H1 (cell line): ENCODE measurements at regions not wholly inside any gene's neighbourhood (a gene's known extent, or its start where the extent isn't known, plus 50 kb on each side); places are given as distances from the start of the nearest gene placed in this dataset.

Source experiments
- CTCF ChIA-PET: fragments of 300-600 bp; sonication (Branson Sonifier 250); formaldehyde crosslinking; loops from one replicate; lab custom pipeline; 2021; ENCODE audit not compliant: partially characterized antibody; lab: Charles Lee
- POLR2A ChIA-PET: fragments of 300-600 bp; sonication (Branson Sonifier 250); formaldehyde crosslinking; loops from one replicate; lab custom pipeline; 2021; ENCODE audit warnings: inconsistent platforms; ENCODE audit not compliant: partially characterized antibody; lab: Charles Lee
- DNase-seq, 2 experiments: peaks; one replicate each; pipeline versions ENCODE4 v3.0.0 to v3.0.0-alpha.2; 2010 to 2022; ENCODE audit warnings: low spot score in 2 of 2, low read depth in 1 of 2, mixed read lengths in 1 of 2
- FAIRE-seq: peaks from 2 replicates; lab custom pipeline; 2011; peaks lifted over from hg19 to GRCh38; lab: Jason Lieb, UNC
- H2AFZ ChIP-seq: 2 replicates; pipeline ENCODE4 v1.8.1; 2012; ENCODE audit warnings: low read length, inconsistent platforms
- H2AK5ac ChIP-seq: 2 replicates; pipeline ENCODE4 v1.6.1; 2013; ENCODE audit warnings: low read depth, low read length
- H2BK120ac ChIP-seq: replicated peaks from 2 replicates; pipeline ENCODE3; 2013; ENCODE audit warnings: low read depth, low read length, inconsistent platforms
- H2BK12ac ChIP-seq: 2 replicates; pipeline ENCODE4 v1.6.1; 2013; ENCODE audit warnings: low read depth, low read length
- H2BK15ac ChIP-seq: 2 replicates; pipeline ENCODE4 v1.6.1; 2013; ENCODE audit warnings: low read length
- H2BK20ac ChIP-seq: 2 replicates; pipeline ENCODE4 v1.6.1; 2013; ENCODE audit warnings: low read length
- H2BK5ac ChIP-seq: 2 replicates; pipeline ENCODE4 v1.6.1; 2013; ENCODE audit warnings: low read depth, low read length
- H3K14ac ChIP-seq: 2 replicates; pipeline ENCODE4 v1.6.1; 2013; ENCODE audit warnings: inconsistent platforms; ENCODE audit not compliant: insufficient read length
- H3K18ac ChIP-seq: 2 replicates; pipeline ENCODE4 v1.6.1; 2013; ENCODE audit warnings: low read length; ENCODE audit errors: extremely low read depth
- H3K23ac ChIP-seq: 2 replicates; pipeline ENCODE4 v1.6.1; 2013; ENCODE audit warnings: inconsistent platforms; ENCODE audit not compliant: insufficient read length
- H3K23me2 ChIP-seq: 2 replicates; pipeline ENCODE4 v1.6.1; 2013; ENCODE audit warnings: low read depth, low read length
- H3K27ac ChIP-seq: 2 replicates; pipeline ENCODE4 v1.6.1; 2011; ENCODE audit warnings: low read depth, low read length, inconsistent platforms
- H3K27me3 ChIP-seq, 4 experiments: replicated peaks in 1 of 4; 1 replicate in 1 of 4; 2 replicates in 3 of 4; pipeline versions ENCODE4 v1.6.1 to v1.8.1; 2011 to 2013; ENCODE audit warnings: low read length in 3 of 4, mild to moderate bottlenecking in 3 of 4, inconsistent platforms in 2 of 4, mixed read lengths in 2 of 4, moderate library complexity in 1 of 4; ENCODE audit not compliant: control insufficient read depth in 3 of 4, insufficient read depth in 3 of 4; ENCODE audit errors: extremely low read depth in 1 of 4
- H3K36me3 ChIP-seq, 4 experiments: 2 replicates each; pipeline versions ENCODE4 v1.6.1 to v1.8.1; 2011 to 2013; ENCODE audit warnings: mild to moderate bottlenecking in 4 of 4, low read length in 3 of 4, moderate library complexity in 2 of 4, control low read depth in 1 of 4, inconsistent platforms in 1 of 4; ENCODE audit not compliant: insufficient read depth in 4 of 4, control insufficient read depth in 2 of 4
- H3K4ac ChIP-seq: replicated peaks from 2 replicates; pipeline ENCODE3; 2013; ENCODE audit warnings: low read length, low read depth, mixed read lengths, inconsistent platforms; ENCODE audit not compliant: insufficient read length
- H3K4me1 ChIP-seq, 4 experiments: replicated peaks in 1 of 4; 1 replicate in 1 of 4; 2 replicates in 3 of 4; pipeline versions ENCODE4 v1.6.1 to v1.8.1; 2011 to 2013; ENCODE audit warnings: low read length in 3 of 4, inconsistent platforms in 2 of 4, mixed read lengths in 1 of 4; ENCODE audit not compliant: insufficient read depth in 4 of 4, control insufficient read depth in 3 of 4
- H3K4me2 ChIP-seq, 2 experiments: 2 replicates each; pipeline versions ENCODE4 v1.6.1 to v1.8.1; 2011 to 2013; ENCODE audit warnings: low read depth in 2 of 2, low read length in 2 of 2, control low read depth in 1 of 2, inconsistent platforms in 1 of 2, mild to moderate bottlenecking in 1 of 2; ENCODE audit not compliant: insufficient read depth in 1 of 2
- H3K4me3 ChIP-seq, 4 experiments: fragments of 200-600, 300-600 bp in 1 of 4; sonication (generic), shearing (Covaris generic), sonication (Bioruptor Twin) in 1 of 4; 2 replicates each; pipeline versions ENCODE4 v1.5.1 to v1.8.1; 2011 to 2016; ENCODE audit warnings: low read length in 4 of 4, low read depth in 3 of 4, control low read depth in 2 of 4, inconsistent platforms in 2 of 4, mild to moderate bottlenecking in 2 of 4, mixed read lengths in 1 of 4, moderate library complexity in 1 of 4; ENCODE audit not compliant: insufficient read depth in 2 of 4; ENCODE audit errors: extremely low read depth in 1 of 4
- H3K56ac ChIP-seq: replicated peaks from 2 replicates; pipeline ENCODE3; 2013; ENCODE audit warnings: low read depth, mild to moderate bottlenecking, mixed read lengths, low read length, inconsistent platforms; ENCODE audit not compliant: insufficient read length
- H3K79me1 ChIP-seq: 2 replicates; pipeline ENCODE4 v1.6.1; 2013; ENCODE audit warnings: low read depth, low read length, control low read depth
- H3K79me2 ChIP-seq, 2 experiments: 2 replicates each; pipeline versions ENCODE4 v1.6.1 to v1.8.1; 2012 to 2013; ENCODE audit warnings: low read length in 2 of 2, mild to moderate bottlenecking in 2 of 2, inconsistent platforms in 1 of 2; ENCODE audit not compliant: insufficient read depth in 2 of 2, control insufficient read depth in 1 of 2
- H3K9ac ChIP-seq, 4 experiments: replicated peaks in 1 of 4; 1 replicate in 1 of 4; 2 replicates in 3 of 4; pipeline versions ENCODE4 v1.6.1 to v1.8.1; 2011 to 2013; ENCODE audit warnings: low read depth in 3 of 4, low read length in 3 of 4, control low read depth in 2 of 4, mild to moderate bottlenecking in 2 of 4, moderate library complexity in 2 of 4, inconsistent platforms in 1 of 4; ENCODE audit errors: extremely low read depth in 1 of 4
- H3K9me3 ChIP-seq, 2 experiments: 2 replicates each; pipeline versions ENCODE4 v1.6.1 to v1.8.1; 2012 to 2013; ENCODE audit warnings: mild to moderate bottlenecking in 2 of 2, moderate library complexity in 2 of 2, control low read depth in 1 of 2, inconsistent platforms in 1 of 2, low read depth in 1 of 2, low read length in 1 of 2, mixed read lengths in 1 of 2; ENCODE audit not compliant: insufficient read depth in 2 of 2
- H4K20me1 ChIP-seq, 2 experiments: replicated peaks in 1 of 2; 2 replicates each; pipeline versions ENCODE3 to v1.8.1; 2011 to 2013; ENCODE audit warnings: inconsistent platforms in 2 of 2, low read length in 2 of 2, mild to moderate bottlenecking in 1 of 2; ENCODE audit not compliant: insufficient read depth in 2 of 2, control insufficient read depth in 1 of 2
- H4K5ac ChIP-seq: 2 replicates; pipeline ENCODE4 v1.6.1; 2013; ENCODE audit warnings: low read length, low read depth, mixed read lengths, inconsistent platforms; ENCODE audit not compliant: insufficient read length
- H4K8ac ChIP-seq: 2 replicates; pipeline ENCODE4 v1.8.0; 2013; ENCODE audit warnings: mild to moderate bottlenecking, moderate library complexity, low read length, inconsistent platforms; ENCODE audit not compliant: insufficient read depth; ENCODE audit errors: extremely low read depth
- H4K91ac ChIP-seq: replicated peaks from 2 replicates; pipeline ENCODE3; 2013; ENCODE audit warnings: low read length, mixed read lengths, inconsistent platforms; ENCODE audit not compliant: insufficient read length
- BRCA1 ChIP-seq: IDR thresholded peaks from 2 replicates; pipeline ENCODE4 v1.6.1; 2012; ENCODE audit warnings: low read depth, low read length, improper control_type of control experiment
- CEBPB ChIP-seq: IDR thresholded peaks from 2 replicates; pipeline ENCODE4 v1.6.1; 2012; ENCODE audit warnings: low read depth, low read length
- CHD2 ChIP-seq: IDR thresholded peaks from 2 replicates; pipeline ENCODE4 v1.6.1; 2012; ENCODE audit warnings: low read length, improper control_type of control experiment
- CREB1 ChIP-seq: IDR thresholded peaks from 2 replicates; pipeline ENCODE4 v1.6.1; 2012; ENCODE audit warnings: inconsistent platforms
- EP300 ChIP-seq, 2 experiments: IDR thresholded peaks; 1 replicate in 1 of 2; 2 replicates in 1 of 2; pipeline ENCODE4 v1.6.1; 2011 to 2012; ENCODE audit warnings: low read depth in 2 of 2, low read length in 2 of 2, mild to moderate bottlenecking in 2 of 2, borderline replicate concordance in 1 of 2, inconsistent platforms in 1 of 2, moderate library complexity in 1 of 2
- FOSL1 ChIP-seq: IDR thresholded peaks from 2 replicates; pipeline ENCODE4 v1.6.1; 2011; ENCODE audit warnings: mild to moderate bottlenecking, low read depth, low read length, moderate library complexity; ENCODE audit not compliant: insufficient read depth
- HDAC6 ChIP-seq: IDR thresholded peaks from one replicate; pipeline ENCODE4 v1.7.1; 2012; ENCODE audit warnings: low read depth, mild to moderate bottlenecking, inconsistent platforms, low read length, moderate library complexity
- JUN ChIP-seq: IDR thresholded peaks from 2 replicates; pipeline ENCODE4 v1.6.1; 2011; ENCODE audit warnings: low read depth, mild to moderate bottlenecking, improper control_type of control experiment, low read length
- KDM5A ChIP-seq: fragments of 200-600 bp; IDR thresholded peaks from 2 replicates; pipeline ENCODE4 v1.7.1; 2012; ENCODE audit warnings: mild to moderate bottlenecking, low read length, inconsistent platforms, mixed read lengths
- NRF1 ChIP-seq: IDR thresholded peaks from 2 replicates; pipeline ENCODE4 v1.6.1; 2011; ENCODE audit warnings: mild to moderate bottlenecking, low read depth, low read length, improper control_type of control experiment
- POLR2A ChIP-seq, 2 experiments: IDR thresholded peaks; 1 replicate in 1 of 2; 2 replicates in 1 of 2; pipeline ENCODE4 v1.6.1; 2011; ENCODE audit warnings: low read depth in 2 of 2, low read length in 2 of 2, mild to moderate bottlenecking in 2 of 2; ENCODE audit errors: control extremely low read depth in 1 of 2
- POLR2AphosphoS5 ChIP-seq: IDR thresholded peaks from 2 replicates; pipeline ENCODE4 v1.6.1; 2011; ENCODE audit warnings: low read depth, low read length
- POU5F1 ChIP-seq: IDR thresholded peaks from 2 replicates; pipeline ENCODE4 v1.6.1; 2011; ENCODE audit warnings: low read depth, mild to moderate bottlenecking, low read length, moderate library complexity
- SIN3A ChIP-seq, 2 experiments: IDR thresholded peaks in 1 of 2; conservative IDR thresholded peaks in 1 of 2; 2 replicates each; pipeline ENCODE4 v1.6.1; 2011 to 2012; ENCODE audit warnings: low read length in 2 of 2, improper control_type of control experiment in 1 of 2, low read depth in 1 of 2, mild to moderate bottlenecking in 1 of 2
- TAF7 ChIP-seq: optimal IDR thresholded peaks from 2 replicates; pipeline ENCODE3; 2011; ENCODE audit warnings: low read depth, mild to moderate bottlenecking, inconsistent platforms, low read length, moderate library complexity, borderline replicate concordance
- TF ChIP-seq, protein P1 (sequence below): IDR thresholded peaks from 2 replicates; pipeline ENCODE4 v1.6.1; 2011; ENCODE audit warnings: low read depth, mild to moderate bottlenecking, low read length; ENCODE audit not compliant: insufficient read depth

DNA sequence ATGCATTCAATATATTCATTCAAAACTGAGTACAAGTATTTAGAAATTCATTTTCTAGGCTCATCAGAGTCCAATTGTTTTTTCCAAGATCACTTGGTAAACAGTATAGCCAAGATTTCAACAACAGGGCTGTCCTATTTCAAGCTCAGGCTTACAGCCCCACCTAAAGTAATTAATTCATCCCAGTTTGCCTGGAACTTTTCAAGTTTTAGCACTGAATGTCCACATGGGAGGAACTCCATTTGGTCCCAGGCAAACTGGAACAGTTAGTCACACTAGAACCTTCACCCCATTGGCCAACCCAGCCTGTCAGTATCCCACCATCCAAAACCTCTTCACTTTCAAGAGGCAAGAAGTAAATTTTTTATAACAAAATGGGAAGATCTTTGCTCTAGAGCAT lies 210.9 kb downstream of the DPY19L2 start:
- Histone ChIP-seq H3K4me2 (no peak overlapping the region), H4K8ac (no peak overlapping the region), H2BK120ac (no peak overlapping the region), H3K18ac (no peak overlapping the region), H3K4me1 (no peaks in the 10 kb centered on the region), H3K9me3 (no peaks in the 10 kb centered on the region), H2BK15ac (no peak overlapping the region), H2BK5ac (no peak overlapping the region), H3K36me3 (no peaks in the 10 kb centered on the region), H3K4ac (no peak overlapping the region), H3K27me3 (no peaks in the 10 kb centered on the region), H4K20me1 (no peaks in the 10 kb centered on the region), H3K79me2 (no peaks in the 10 kb centered on the region), H3K56ac (no peak overlapping the region), H3K79me1 (no peaks in the 10 kb centered on the region), H3K23me2 (no peaks in the 10 kb centered on the region), H4K91ac (no peak overlapping the region), H3K4me3 (no peak overlapping the region), H3K23ac (no peak overlapping the region), H2AK5ac (no peak overlapping the region), H3K27ac (no peak overlapping the region), H2BK20ac (no peak overlapping the region), H3K9ac (no peak overlapping the region), H2BK12ac (no peak overlapping the region), H4K5ac (no peak overlapping the region), H2AFZ (no peak overlapping the region), H3K14ac (no peak overlapping the region)
- ChIA-PET POLR2A (no interaction called here), CTCF (interaction anchor here (2.2 kb wide), 1 partner anchor 37 kb away, joined by 5 read pairs; no protein-coding TSS in a partner anchor)
- DNase-seq (no peak), FAIRE-seq (no peak)
- no peak for TF ChIP-seq CHD2
- no peak for TF ChIP-seq JUN
- TF ChIP-seq POU5F1 = no peak
- TF ChIP-seq, protein P1, sequence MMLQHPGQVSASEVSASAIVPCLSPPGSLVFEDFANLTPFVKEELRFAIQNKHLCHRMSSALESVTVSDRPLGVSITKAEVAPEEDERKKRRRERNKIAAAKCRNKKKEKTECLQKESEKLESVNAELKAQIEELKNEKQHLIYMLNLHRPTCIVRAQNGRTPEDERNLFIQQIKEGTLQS = no peak
- no peak for TF ChIP-seq TAF7
- no peak for TF ChIP-seq KDM5A
- no peak for TF ChIP-seq BRCA1
- no peak for TF ChIP-seq FOSL1
- TF ChIP-seq SIN3A (conservative IDR thresholded peaks at IDR 0.05 in 1 of 2, IDR thresholded peaks at IDR 0.05 in 1 of 2; ENCODE audit: low read depth in 1 of 2, low read length in 2 of 2) = no peak
- no peak for TF ChIP-seq EP300 (IDR thresholded peaks at IDR 0.05; ENCODE audit: borderline replicate concordance in 1 of 2, low read depth in 2 of 2, low read length in 2 of 2)
- no peak for TF ChIP-seq POLR2A (IDR thresholded peaks at IDR 0.05; ENCODE audit: control extremely low read depth in 1 of 2, low read depth in 2 of 2, low read length in 2 of 2)
- no peak for TF ChIP-seq CREB1
- no peak for TF ChIP-seq HDAC6
- TF ChIP-seq CEBPB = no peak
- no peak for TF ChIP-seq NRF1
- TF ChIP-seq POLR2AphosphoS5 = no peak
